OCI-LY7 (cell line): ENCODE measurements at regions not wholly inside any gene's neighbourhood (a gene's known extent, or its start where the extent isn't known, plus 50 kb on each side); places are given as distances from the start of the nearest gene placed in this dataset.

Experiments
- BruUV-seq: library from RNA; stranded (reverse); fragments of 400-500 nt; replicated peaks from 2 replicates; lab custom pipeline; 2021; lab: Mats Ljungman, UMichigan
- CTCF ChIA-PET: fragments of 300-600 bp; sonication (Branson Sonifier 250); formaldehyde crosslinking; loops from one replicate; lab custom pipeline; 2022; ENCODE audit warnings: antibody characterized with exemption; ENCODE audit not compliant: unreplicated experiment; lab: Charles Lee
- POLR2A ChIA-PET: fragments of 300-600 bp; sonication (Branson Sonifier 250); formaldehyde crosslinking; loops from one replicate; lab custom pipeline; 2022; ENCODE audit warnings: antibody characterized with exemption; lab: Charles Lee
- DNase-seq: peaks from one replicate; pipeline ENCODE4 v3.0.0-alpha.2; 2015; ENCODE audit warnings: low spot score
- H2AFZ ChIP-seq: fragments of 200-600 bp; sonication (generic), shearing (Covaris generic); 2 replicates; pipeline ENCODE4 v1.6.1; 2014; ENCODE audit warnings: mild to moderate bottlenecking, antibody characterized with exemption, low read length, moderate library complexity
- H3K27ac ChIP-seq: fragments of 200-600 bp; sonication (generic); 2 replicates; pipeline ENCODE4 v1.5.1; 2014; ENCODE audit warnings: mixed run types, low read depth, mild to moderate bottlenecking, moderate library complexity, low read length, inconsistent platforms; ENCODE audit not compliant: poor library complexity, severe bottlenecking
- H3K36me3 ChIP-seq: fragments of 200-600 bp; sonication (generic); 2 replicates; pipeline ENCODE4 v1.6.1; 2014; ENCODE audit warnings: mild to moderate bottlenecking, antibody characterized with exemption, low read length, moderate library complexity, mixed read lengths; ENCODE audit not compliant: insufficient read depth
- H3K4me1 ChIP-seq: fragments of 200-600 bp; sonication (generic); 2 replicates; pipeline ENCODE4 v1.5.1; 2014; ENCODE audit warnings: mild to moderate bottlenecking, low read length; ENCODE audit not compliant: insufficient read depth, poor library complexity, severe bottlenecking
- H3K4me2 ChIP-seq: fragments of 200-600 bp; sonication (generic); 2 replicates; pipeline ENCODE4 v1.6.1; 2014; ENCODE audit warnings: mild to moderate bottlenecking, low read length
- H3K4me3 ChIP-seq: fragments of 200-600 bp; sonication (generic); 2 replicates; pipeline ENCODE4 v1.5.1; 2014; ENCODE audit warnings: mild to moderate bottlenecking, low read depth, low read length; ENCODE audit not compliant: poor library complexity, severe bottlenecking
- H3K79me2 ChIP-seq: fragments of 200-600 bp; sonication (generic); 2 replicates; pipeline ENCODE4 v1.6.1; 2016; ENCODE audit warnings: low read depth, mild to moderate bottlenecking, low read length, moderate library complexity, mixed read lengths; ENCODE audit not compliant: insufficient read depth
- H3K9me2 ChIP-seq: fragments of 200-600 bp; sonication (generic); 2 replicates; pipeline ENCODE4 v1.6.1; 2016; ENCODE audit warnings: mild to moderate bottlenecking, low read length, mixed read lengths; ENCODE audit not compliant: insufficient read depth
- H3K9me3 ChIP-seq: fragments of 200-600 bp; sonication (generic); 2 replicates; pipeline ENCODE4 v1.6.1; 2014; ENCODE audit warnings: mild to moderate bottlenecking, mixed run types, low read length, mixed read lengths
- H4K20me1 ChIP-seq: fragments of 200-600 bp; sonication (generic); 2 replicates; pipeline ENCODE4 v1.6.1; 2014; ENCODE audit warnings: mild to moderate bottlenecking, antibody characterized with exemption, low read length, moderate library complexity, mixed read lengths; ENCODE audit not compliant: insufficient read depth
- EZH2phosphoT487 ChIP-seq: fragments of 200-600 bp; sonication (generic); IDR thresholded peaks from 2 replicates; pipeline ENCODE4 v1.6.1; 2018; ENCODE audit warnings: low read depth, borderline replicate concordance, mild to moderate bottlenecking, mixed run types, antibody characterized with exemption, low read length, moderate library complexity, mixed read lengths
- intact Hi-C: fragments of 100-400 bp; cut with micrococcal nuclease; formaldehyde crosslinking; loops from one replicate; pipeline ENCODE4 v1.10.0; 2022; ENCODE audit not compliant: unreplicated experiment
- TF ChIP-seq, protein P1 (sequence below): fragments of 200-600 bp; sonication (generic); conservative IDR thresholded peaks from 2 replicates; pipeline ENCODE4 v1.5.1; 2014; ENCODE audit warnings: mild to moderate bottlenecking, antibody characterized with exemption, low read length, moderate library complexity, mixed read lengths

DNA sequence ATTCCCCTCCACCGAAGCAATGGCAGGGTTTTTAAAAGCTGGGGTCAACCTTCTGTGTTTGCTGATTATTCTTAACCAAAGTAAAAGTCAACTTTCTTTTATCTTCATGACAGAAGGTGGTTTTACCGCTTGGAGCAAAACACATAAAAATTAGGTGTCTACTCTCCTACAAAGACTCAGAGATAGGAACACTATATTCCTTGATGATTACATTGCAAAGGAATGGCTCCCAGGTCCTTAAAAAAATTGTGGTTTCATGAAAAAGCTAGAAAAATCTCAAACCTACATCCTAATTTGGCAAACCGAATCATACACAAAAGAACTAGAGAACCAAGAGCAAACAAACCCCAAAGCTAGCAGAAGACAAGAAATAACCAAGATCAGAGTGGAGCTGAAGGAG is 760.4 kb upstream of the PCDH20 start:
- intact Hi-C loops: no loop called here
- CTCF ChIA-PET: no interaction called here

DNA sequence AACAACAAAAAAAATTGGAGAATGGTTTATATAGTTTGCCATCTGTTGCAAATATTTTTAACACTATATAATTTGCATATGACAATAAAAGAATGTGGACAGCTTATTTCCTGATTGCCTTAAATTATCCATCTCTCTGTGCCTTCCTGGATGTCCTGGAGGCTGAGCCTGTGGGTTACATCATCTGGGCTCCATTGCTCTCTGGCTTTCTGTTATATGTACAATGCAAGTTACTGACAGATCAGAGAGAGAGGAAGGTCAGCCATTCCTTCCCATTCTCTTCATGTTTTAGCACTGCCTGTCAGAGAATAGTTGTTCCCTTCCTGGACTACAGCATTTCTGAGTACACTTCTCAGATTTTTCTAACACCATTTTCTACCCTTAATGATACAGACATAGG is 758.3 kb upstream of the PCDH20 start:
- intact Hi-C loops: no loop called here
- Histone ChIP-seq H3K36me3 (no peaks in the 10 kb centered on the region; the same call in 1 of the 2 replicates), H4K20me1 (no peaks in the 10 kb centered on the region), H3K4me1 (peaks cover 20% of the 10 kb centered on the region), H3K79me2 (no peaks in the 10 kb centered on the region), H3K9me3 (peaks cover 10% of the 10 kb centered on the region; the same call in 1 of the 2 replicates), H2AFZ (peak overlapping the region; percentile 97), H3K4me3 (peak overlapping the region; percentile 20), H3K27ac (peak overlapping the region; percentile 43), H3K9me2 (no peaks in the 10 kb centered on the region), H3K4me2 (peak overlapping the region; percentile 53)
- CTCF ChIA-PET: no interaction called here
- TF ChIP-seq EZH2phosphoT487: no peak
- TF ChIP-seq, protein P1, sequence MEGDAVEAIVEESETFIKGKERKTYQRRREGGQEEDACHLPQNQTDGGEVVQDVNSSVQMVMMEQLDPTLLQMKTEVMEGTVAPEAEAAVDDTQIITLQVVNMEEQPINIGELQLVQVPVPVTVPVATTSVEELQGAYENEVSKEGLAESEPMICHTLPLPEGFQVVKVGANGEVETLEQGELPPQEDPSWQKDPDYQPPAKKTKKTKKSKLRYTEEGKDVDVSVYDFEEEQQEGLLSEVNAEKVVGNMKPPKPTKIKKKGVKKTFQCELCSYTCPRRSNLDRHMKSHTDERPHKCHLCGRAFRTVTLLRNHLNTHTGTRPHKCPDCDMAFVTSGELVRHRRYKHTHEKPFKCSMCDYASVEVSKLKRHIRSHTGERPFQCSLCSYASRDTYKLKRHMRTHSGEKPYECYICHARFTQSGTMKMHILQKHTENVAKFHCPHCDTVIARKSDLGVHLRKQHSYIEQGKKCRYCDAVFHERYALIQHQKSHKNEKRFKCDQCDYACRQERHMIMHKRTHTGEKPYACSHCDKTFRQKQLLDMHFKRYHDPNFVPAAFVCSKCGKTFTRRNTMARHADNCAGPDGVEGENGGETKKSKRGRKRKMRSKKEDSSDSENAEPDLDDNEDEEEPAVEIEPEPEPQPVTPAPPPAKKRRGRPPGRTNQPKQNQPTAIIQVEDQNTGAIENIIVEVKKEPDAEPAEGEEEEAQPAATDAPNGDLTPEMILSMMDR: no peak
- DNase-seq: peak; percentile 32
- POLR2A ChIA-PET: interaction anchor here (1.0 to 2.0 kb wide), 5 partner anchors 12 to 35 kb away, joined by 4 to 7 read pairs (median 5); no protein-coding TSS in a partner anchor
- BruUV-seq: no TSS peak

More for the DNA sequence above, 760.4 kb upstream of the PCDH20 start:
- Histone ChIP-seq H3K79me2 (no peaks in the 10 kb centered on the region), H3K4me1 (peaks cover 20% of the 10 kb centered on the region), H3K36me3 (no peaks in the 10 kb centered on the region; the same call in 1 of the 2 replicates), H3K9me3 (peaks cover 12% of the 10 kb centered on the region; the same call in 1 of the 2 replicates), H2AFZ (0 out of 2 replicates have a peak overlapping the region, but pooled peaks have one; percentile 13), H3K4me2 (no peak overlapping the region), H3K4me3 (no peak overlapping the region), H3K9me2 (no peaks in the 10 kb centered on the region), H3K27ac (no peak overlapping the region), H4K20me1 (no peaks in the 10 kb centered on the region)
- BruUV-seq: no TSS peak
- POLR2A ChIA-PET: interaction anchor here (0.7 to 0.8 kb wide), 4 partner anchors 10 to 285 kb away, joined by 3 to 4 read pairs (median 3); no protein-coding TSS in a partner anchor
- TF ChIP-seq, protein P1: no peak
- TF ChIP-seq EZH2phosphoT487: no peak
- no peak for DNase-seq

DNA sequence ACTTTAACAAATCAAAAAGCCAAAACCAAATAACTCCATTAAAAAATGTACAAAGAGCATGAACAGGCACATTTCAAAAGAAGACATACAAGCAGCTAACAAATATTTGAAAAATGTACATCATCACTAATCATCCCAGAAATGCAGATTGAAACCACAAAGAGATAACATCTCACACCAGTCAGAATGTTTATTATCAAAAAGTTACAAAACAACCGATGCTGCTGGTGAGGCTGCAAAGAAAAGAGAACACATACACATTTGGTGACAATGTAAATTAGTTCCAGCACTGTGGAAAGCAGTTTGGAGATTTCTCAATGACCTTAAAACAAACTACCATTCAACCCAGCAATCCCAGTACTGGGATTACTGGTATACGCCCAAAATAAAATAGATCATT is 756.0 kb upstream of the PCDH20 start:
- CTCF ChIA-PET: no interaction called here
- no peaks in the 10 kb centered on the region for H3K79me2 ChIP-seq
- no peak for DNase-seq
- intact Hi-C loops: no loop called here
- H3K4me2 ChIP-seq: no peak overlapping the region
- H3K4me3 ChIP-seq: no peak overlapping the region
- H4K20me1 ChIP-seq: no peaks in the 10 kb centered on the region
- H3K9me2 ChIP-seq: no peaks in the 10 kb centered on the region
- TF ChIP-seq EZH2phosphoT487: no peak
- TF ChIP-seq, protein P1: no peak
- peaks cover 20% of the 10 kb centered on the region for H3K4me1 ChIP-seq
- H2AFZ ChIP-seq: no peak overlapping the region
- no TSS peak for BruUV-seq
- H3K27ac ChIP-seq: no peak overlapping the region
- H3K36me3 ChIP-seq: no peaks in the 10 kb centered on the region; the same call in 1 of the 2 replicates
- no peaks in the 10 kb centered on the region for H3K9me3 ChIP-seq
- POLR2A ChIA-PET: interaction anchor here (0.7 kb wide), 1 partner anchor 14 kb away, joined by 4 read pairs; no protein-coding TSS in a partner anchor
